AG04450 (cell line): ENCODE measurements at regions not wholly inside any gene's neighbourhood (a gene's known extent, or its start where the extent isn't known, plus 50 kb on each side); places are given as distances from the start of the nearest gene placed in this dataset.

Experiments
- CTCF ChIA-PET: fragments of 300-600, 350-600 bp; formaldehyde crosslinking; extraction: SDS; loops from one replicate; lab custom pipeline; 2022; ENCODE audit warnings: antibody characterized with exemption, inconsistent platforms; lab: Charles Lee
- POLR2A ChIA-PET: fragments of 350-600 bp; formaldehyde crosslinking; extraction: SDS; loops from one replicate; lab custom pipeline; 2021; ENCODE audit warnings: antibody characterized with exemption, inconsistent platforms; lab: Yijun Ruan, JAX
- DNase-seq: peaks from one replicate; pipeline ENCODE4 v3.0.0-alpha.2; 2011; ENCODE audit warnings: low read depth, low spot score
- H3K27ac ChIP-seq: one replicate; pipeline ENCODE4 v1.5.1; 2012; ENCODE audit warnings: low read depth, low read length, control low read depth
- H3K27me3 ChIP-seq: one replicate; pipeline ENCODE4 v1.6.0; 2012; ENCODE audit warnings: low read length; ENCODE audit not compliant: control insufficient read depth, insufficient read depth
- H3K4me3 ChIP-seq: 2 replicates; pipeline ENCODE4 v1.5.1; 2011; ENCODE audit warnings: mild to moderate bottlenecking, low read depth, low read length, control low read depth
- H3K9me3 ChIP-seq: 2 replicates; pipeline ENCODE4 v1.5.1; 2012; ENCODE audit warnings: low read length; ENCODE audit not compliant: control insufficient read depth, insufficient read depth
- CTCF ChIP-seq: IDR thresholded peaks from 2 replicates; pipeline ENCODE4 v1.5.1; 2011; ENCODE audit warnings: low read depth, low read length, control low read depth, inconsistent platforms

DNA sequence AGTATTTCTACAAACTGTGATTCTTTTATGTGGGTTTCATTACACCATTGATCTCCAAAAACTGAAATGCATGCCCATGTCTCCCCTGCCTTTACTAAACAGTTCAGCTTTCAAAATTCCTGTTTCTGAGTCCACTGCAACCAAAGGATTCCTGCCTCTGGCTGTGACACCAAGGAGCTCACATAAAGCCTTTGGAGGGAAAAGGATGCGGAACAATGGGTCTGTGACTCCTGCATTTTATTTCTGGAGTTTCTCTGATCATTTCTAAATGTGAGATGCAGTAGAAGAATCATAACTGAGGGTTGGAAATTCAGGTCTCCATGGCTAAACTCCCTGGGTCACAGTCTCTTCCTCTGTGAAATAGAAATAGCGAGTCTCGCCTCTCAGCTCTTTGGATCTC is 149.5 kb downstream of the MEX3B start:
- H3K27ac ChIP-seq: no peak overlapping the region
- no peak for TF ChIP-seq CTCF

GRCh38 chr15:81895723-81896122 is 150.1 kb downstream of the MEX3B start:
- TF ChIP-seq CTCF: no peak
- ChIA-PET CTCF (no interaction called here), POLR2A (no interaction called here)
- Histone ChIP-seq H3K4me3 (no peak overlapping the region), H3K9me3 (no peaks in the 10 kb centered on the region), H3K27ac (no peak overlapping the region), H3K27me3 (no peaks in the 10 kb centered on the region)
- no peak for DNase-seq

More for the DNA sequence above, 149.5 kb downstream of the MEX3B start:
- no peak overlapping the region for H3K4me3 ChIP-seq
- H3K9me3 ChIP-seq: no peaks in the 10 kb centered on the region
- no peaks in the 10 kb centered on the region for H3K27me3 ChIP-seq
- ChIA-PET CTCF (no interaction called here), POLR2A (interaction anchor here (1.5 kb wide), 1 partner anchor 9 kb away, joined by 3 read pairs; no protein-coding TSS in a partner anchor)
- DNase-seq: no peak

DNA sequence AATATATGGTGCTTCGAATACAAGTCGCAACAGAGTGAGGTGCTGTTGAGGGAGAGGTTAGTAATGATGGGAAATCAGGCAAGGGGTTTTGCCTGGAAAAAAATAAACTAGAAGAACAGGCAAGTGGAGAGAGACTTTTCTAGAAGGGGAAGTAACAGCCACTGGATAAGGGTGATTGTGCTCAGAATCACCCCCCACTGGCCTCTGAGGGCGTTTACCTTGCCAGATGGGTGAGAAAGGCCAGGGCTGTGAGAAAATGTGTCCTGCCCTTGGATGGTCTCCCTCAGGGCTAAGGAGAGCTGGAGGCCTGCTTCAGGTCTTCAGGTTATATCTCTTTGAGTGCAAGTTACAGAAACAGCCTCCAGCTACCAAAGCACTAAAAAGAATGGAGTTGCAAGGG is 151.8 kb downstream of the MEX3B start:
- Histone ChIP-seq H3K4me3 (no peak overlapping the region), H3K9me3 (no peaks in the 10 kb centered on the region), H3K27me3 (no peaks in the 10 kb centered on the region), H3K27ac (no peak overlapping the region)
- ChIA-PET POLR2A (no interaction called here), CTCF (no interaction called here)
- no peak for TF ChIP-seq CTCF
- no peak for DNase-seq

DNA sequence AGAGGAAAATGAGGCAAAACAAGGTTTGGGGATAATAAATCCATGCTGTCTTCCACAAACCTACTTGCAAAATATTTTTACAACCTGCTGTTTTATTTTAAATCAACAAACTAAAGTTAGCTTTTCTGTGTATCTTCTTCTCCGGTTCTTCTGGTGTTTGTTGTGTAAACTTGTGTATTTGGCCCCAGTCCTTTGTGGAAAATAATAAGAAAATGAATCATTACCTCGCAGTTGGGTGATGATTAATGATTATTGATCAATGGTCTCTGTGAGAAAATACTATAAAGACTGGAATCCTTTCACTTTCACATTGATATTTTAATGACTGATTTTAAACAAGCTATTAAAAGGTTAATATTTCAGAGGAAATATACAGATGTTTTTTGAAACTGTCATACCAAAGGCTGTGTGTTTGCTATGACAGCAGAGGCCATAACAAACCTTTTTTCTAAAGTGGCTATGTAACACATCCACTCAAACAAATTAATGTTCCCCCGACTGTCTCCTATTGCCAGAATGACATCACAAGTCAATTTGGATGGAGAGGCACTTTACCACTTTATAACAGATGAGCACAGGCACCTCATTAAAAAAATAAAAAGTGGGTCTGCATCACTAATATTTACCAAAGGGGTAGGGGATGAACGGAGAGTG is 152.5 kb downstream of the MEX3B start:
- H3K27me3 ChIP-seq: no peaks in the 10 kb centered on the region
- H3K4me3 ChIP-seq: no peak overlapping the region
- no peak overlapping the region for H3K27ac ChIP-seq
- ChIA-PET POLR2A (interaction anchor here (0.6 kb wide), 1 partner anchor 140 kb away, joined by 4 read pairs; no protein-coding TSS in a partner anchor), CTCF (interaction anchor here (0.6 kb wide), 1 partner anchor 640 kb away, joined by 3 read pairs; no protein-coding TSS in a partner anchor)
- no peak for TF ChIP-seq CTCF
- no peaks in the 10 kb centered on the region for H3K9me3 ChIP-seq
- no peak for DNase-seq

DNA sequence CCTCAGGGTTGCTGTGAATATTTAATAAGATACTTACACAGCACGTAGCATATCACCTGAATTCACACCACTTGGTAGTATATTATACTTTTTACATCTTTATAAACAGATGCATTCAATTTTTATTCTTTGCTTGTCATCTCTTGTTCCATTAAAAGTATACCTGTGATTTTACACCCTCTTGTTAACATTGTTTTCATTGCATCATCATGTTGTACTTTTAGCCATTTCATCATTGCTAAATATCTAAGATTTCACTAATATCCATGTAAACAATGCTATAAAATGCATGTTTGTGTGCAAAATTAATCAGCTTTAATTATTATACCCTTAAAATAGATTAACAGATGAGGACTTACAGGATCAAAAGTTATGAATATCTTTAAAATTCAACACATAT is 155.3 kb downstream of the MEX3B start:
- no peak for DNase-seq
- Histone ChIP-seq H3K4me3 (no peak overlapping the region), H3K27ac (no peak overlapping the region), H3K9me3 (no peaks in the 10 kb centered on the region), H3K27me3 (no peaks in the 10 kb centered on the region)
- ChIA-PET POLR2A (no interaction called here), CTCF (no interaction called here)
- TF ChIP-seq CTCF: no peak
